GM12892 (cell line): ENCODE measurements at regions not wholly inside any gene's neighbourhood (a gene's known extent, or its start where the extent isn't known, plus 50 kb on each side); places are given as distances from the start of the nearest gene placed in this dataset.

ENCODE experiments used
- POLR2A ChIP-seq: IDR thresholded peaks from 2 replicates; pipeline ENCODE4 v1.6.1; 2011; ENCODE audit warnings: low read depth, low read length, control low read depth
- POLR2AphosphoS5 ChIP-seq: IDR thresholded peaks from 2 replicates; pipeline ENCODE4 v1.6.1; 2011; ENCODE audit warnings: low read depth, low read length, control low read depth
- TAF1 ChIP-seq: IDR thresholded peaks from 2 replicates; pipeline ENCODE4 v1.6.1; 2011; ENCODE audit warnings: low read depth, mild to moderate bottlenecking, control low read depth, low read length, borderline replicate concordance

DNA sequence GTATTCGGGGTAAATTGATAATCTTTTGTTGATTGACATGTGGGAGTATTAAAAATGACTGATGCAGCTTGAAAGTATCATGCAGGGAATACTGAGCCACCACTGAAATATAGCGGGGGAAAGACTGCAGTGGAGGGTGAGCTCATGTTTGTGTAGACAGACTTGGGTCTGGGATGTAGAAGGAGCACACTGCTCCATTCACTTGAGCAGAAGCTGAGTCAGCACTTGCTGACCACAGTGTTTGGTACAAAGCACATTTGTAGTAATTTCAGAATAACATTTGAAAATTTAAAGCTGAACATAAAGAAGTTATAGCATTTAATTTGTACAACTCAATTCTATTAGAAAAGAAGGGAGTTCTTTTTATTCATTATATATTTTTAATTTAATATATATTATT lies 304.3 kb upstream of the PRICKLE1 start:
- TF ChIP-seq POLR2A, result no peak
- no peak for TF ChIP-seq POLR2AphosphoS5
- TF ChIP-seq TAF1, result no peak
